ENCODE measurements at regions not wholly inside any gene's neighbourhood (a gene's known extent, or its start where the extent isn't known, plus 50 kb on each side); places are given as distances from the start of the nearest gene placed in this dataset.

GRCh38 chr1:239575113-239575512 lies 188.7 kb downstream of the CHRM3 start:
- ChIA-PET POLR2A (no interaction called here), CTCF (interaction anchor here (0.6 kb wide), 1 partner anchor 13 kb away, joined by 4 read pairs; no protein-coding TSS in a partner anchor)
- intact Hi-C loops (cut with DNase I, micrococcal nuclease), result no loop called here
- TF ChIP-seq CTCF (IDR thresholded peaks at IDR 0.05), result no peak
- H3K27ac Mint-ChIP-seq, result no peak overlapping the region
- H3K9me3 Mint-ChIP-seq, result no peaks in the 10 kb centered on the region
- H3K4me1 Mint-ChIP-seq (ENCODE audit: low read depth), result peaks cover 7% of the 10 kb centered on the region
- H3K36me3 Mint-ChIP-seq (ENCODE audit: low read depth), result no peaks in the 10 kb centered on the region
- no peaks in the 10 kb centered on the region for H3K9me3 ChIP-seq (ENCODE audit: control insufficient read depth in 1 of 2, insufficient read depth in 1 of 2, low read length in 2 of 2)
- H3K4me1 ChIP-seq (ENCODE audit: insufficient read depth, low read length), result no peaks in the 10 kb centered on the region
- no peaks in the 10 kb centered on the region for H3K27me3 ChIP-seq (ENCODE audit: control insufficient read depth in 1 of 2, insufficient read depth in 2 of 2, low read length in 2 of 2)
- no peak for DNase-seq
- no peak for ATAC-seq (ENCODE audit: poor library complexity)
- H3K27me3 Mint-ChIP-seq, result no peaks in the 10 kb centered on the region
- H3K27ac ChIP-seq (ENCODE audit: low read depth in 1 of 2, low read length in 2 of 2), result no peak overlapping the region
- H3K4me3 ChIP-seq (ENCODE audit: low read length), result no peak overlapping the region
- H3K36me3 ChIP-seq (ENCODE audit: insufficient read depth, low read length), result no peaks in the 10 kb centered on the region
- no peak overlapping the region for H3K4me3 Mint-ChIP-seq

GRCh38 chr1:239583536-239583935 lies 197.2 kb downstream of the CHRM3 start:
- intact Hi-C loops (cut with DNase I, micrococcal nuclease), result no loop called here
- H3K27ac Mint-ChIP-seq, result no peak overlapping the region
- CTCF ChIA-PET, result interaction anchor here (0.7 kb wide), 1 partner anchor 32 kb away, joined by 3 read pairs; no protein-coding TSS in a partner anchor

GRCh38 chr1:239586128-239586527 lies 199.8 kb downstream of the CHRM3 start:
- intact Hi-C loops (cut with DNase I, micrococcal nuclease), result loop anchor here in 1 of 2 experiments (5.0 kb wide), 1 partner anchor 311 kb away; no protein-coding TSS in a partner anchor
- CTCF ChIA-PET, result no interaction called here
- no peak for DNase-seq

More at GRCh38 chr1:239583536-239583935, 197.2 kb downstream of the CHRM3 start:
- no peaks in the 10 kb centered on the region for H3K27me3 ChIP-seq (ENCODE audit: control insufficient read depth in 1 of 2, insufficient read depth in 2 of 2, low read length in 2 of 2)
- Mint-ChIP-seq H3K4me3 (no peak overlapping the region), H3K9me3 (no peaks in the 10 kb centered on the region), H3K36me3 (ENCODE audit: low read depth) (no peaks in the 10 kb centered on the region), H3K4me1 (ENCODE audit: low read depth) (peaks cover 19% of the 10 kb centered on the region), H3K27me3 (no peaks in the 10 kb centered on the region)
- no peak overlapping the region for H3K27ac ChIP-seq (ENCODE audit: low read depth in 1 of 2, low read length in 2 of 2)
- H3K4me3 ChIP-seq (ENCODE audit: low read length), result no peak overlapping the region
- POLR2A ChIA-PET, result no interaction called here
- H3K36me3 ChIP-seq (ENCODE audit: insufficient read depth, low read length), result no peaks in the 10 kb centered on the region
- peaks cover 4% of the 10 kb centered on the region for H3K4me1 ChIP-seq (ENCODE audit: insufficient read depth, low read length)
- H3K9me3 ChIP-seq (ENCODE audit: control insufficient read depth in 1 of 2, insufficient read depth in 1 of 2, low read length in 2 of 2), result no peaks in the 10 kb centered on the region
- no peak for DNase-seq
- TF ChIP-seq CTCF (IDR thresholded peaks at IDR 0.05), result no peak
- ATAC-seq (ENCODE audit: poor library complexity), result no peak

More at GRCh38 chr1:239586128-239586527, 199.8 kb downstream of the CHRM3 start:
- H3K4me1 ChIP-seq (ENCODE audit: insufficient read depth, low read length), result peaks cover 4% of the 10 kb centered on the region
- Mint-ChIP-seq H3K36me3 (ENCODE audit: low read depth) (no peaks in the 10 kb centered on the region), H3K27me3 (no peaks in the 10 kb centered on the region), H3K4me3 (no peak overlapping the region), H3K4me1 (ENCODE audit: low read depth) (peaks cover 19% of the 10 kb centered on the region), H3K9me3 (no peaks in the 10 kb centered on the region), H3K27ac (no peak overlapping the region)
- H3K9me3 ChIP-seq (ENCODE audit: control insufficient read depth in 1 of 2, insufficient read depth in 1 of 2, low read length in 2 of 2), result no peaks in the 10 kb centered on the region
- TF ChIP-seq CTCF (IDR thresholded peaks at IDR 0.05), result no peak
- H3K27ac ChIP-seq (ENCODE audit: low read depth in 1 of 2, low read length in 2 of 2), result no peak overlapping the region
- ATAC-seq (ENCODE audit: poor library complexity), result no peak
- H3K36me3 ChIP-seq (ENCODE audit: insufficient read depth, low read length), result no peaks in the 10 kb centered on the region
- POLR2A ChIA-PET, result no interaction called here
- no peaks in the 10 kb centered on the region for H3K27me3 ChIP-seq (ENCODE audit: control insufficient read depth in 1 of 2, insufficient read depth in 2 of 2, low read length in 2 of 2)
- no peak overlapping the region for H3K4me3 ChIP-seq (ENCODE audit: low read length)

All from CD4-positive, alpha-beta T cell (primary cell).